H9 (cell line): ENCODE measurements at regions not wholly inside any gene's neighbourhood (a gene's known extent, or its start where the extent isn't known, plus 50 kb on each side); places are given as distances from the start of the nearest gene placed in this dataset.

ENCODE experiments used
- DNase-seq: peaks from one replicate; pipeline ENCODE4 v3.0.0-alpha.2; 2017
- H2AFZ ChIP-seq: one replicate; pipeline ENCODE4 v1.6.1; 2013; ENCODE audit warnings: mild to moderate bottlenecking, low read length, control low read depth, moderate library complexity
- H2AK5ac ChIP-seq: 2 replicates; pipeline ENCODE4 v1.6.1; 2013; ENCODE audit warnings: low read length, control low read depth, mixed read lengths; ENCODE audit not compliant: insufficient read length
- H2BK120ac ChIP-seq: one replicate; pipeline ENCODE4 v1.6.1; 2013; ENCODE audit warnings: low read depth, mild to moderate bottlenecking, low read length, control low read depth, inconsistent platforms; ENCODE audit not compliant: poor library complexity, severe bottlenecking
- H2BK12ac ChIP-seq: 2 replicates; pipeline ENCODE4 v1.6.1; 2013; ENCODE audit warnings: low read length, control low read depth, mixed read lengths, low read depth; ENCODE audit not compliant: insufficient read length
- H2BK15ac ChIP-seq: 2 replicates; pipeline ENCODE4 v1.6.1; 2013; ENCODE audit warnings: low read depth, low read length, control low read depth
- H2BK20ac ChIP-seq: one replicate; pipeline ENCODE4 v1.6.1; 2013; ENCODE audit warnings: low read depth, mild to moderate bottlenecking, low read length, control low read depth, inconsistent platforms; ENCODE audit not compliant: poor library complexity, severe bottlenecking
- H2BK5ac ChIP-seq: 2 replicates; pipeline ENCODE4 v1.6.1; 2013; ENCODE audit warnings: low read length, control low read depth, mixed read lengths; ENCODE audit not compliant: insufficient read length
- H3K14ac ChIP-seq: 2 replicates; pipeline ENCODE4 v1.6.1; 2013; ENCODE audit warnings: low read length, control low read depth; ENCODE audit not compliant: insufficient read depth
- H3K18ac ChIP-seq: 2 replicates; pipeline ENCODE4 v1.6.1; 2013; ENCODE audit warnings: low read depth, mild to moderate bottlenecking, mixed read lengths, low read length, control low read depth; ENCODE audit not compliant: insufficient read length
- H3K23ac ChIP-seq: 2 replicates; pipeline ENCODE4 v1.6.1; 2013; ENCODE audit warnings: low read length, control low read depth, mixed read lengths, low read depth; ENCODE audit not compliant: insufficient read length
- H3K23me2 ChIP-seq: 2 replicates; pipeline ENCODE4 v1.6.1; 2013; ENCODE audit warnings: low read depth, mild to moderate bottlenecking, mixed read lengths, low read length, control low read depth; ENCODE audit not compliant: insufficient read length, poor library complexity, severe bottlenecking
- H3K27ac ChIP-seq: 2 replicates; pipeline ENCODE4 v1.5.1; 2013; ENCODE audit warnings: low read length, control low read depth, mixed read lengths, low read depth; ENCODE audit not compliant: insufficient read length
- H3K27me3 ChIP-seq: 2 replicates; pipeline ENCODE4 v1.6.1; 2013; ENCODE audit warnings: low read length, control low read depth, inconsistent platforms; ENCODE audit not compliant: insufficient read depth
- H3K4ac ChIP-seq: 2 replicates; pipeline ENCODE4 v1.6.1; 2013; ENCODE audit warnings: low read depth, mild to moderate bottlenecking, control low read depth, inconsistent platforms, low read length, moderate library complexity
- H3K4me1 ChIP-seq: 2 replicates; pipeline ENCODE4 v1.6.1; 2013; ENCODE audit warnings: low read length, control low read depth, inconsistent platforms; ENCODE audit not compliant: insufficient read depth
- H3K4me2 ChIP-seq: 2 replicates; pipeline ENCODE4 v1.6.1; 2013; ENCODE audit warnings: low read length, control low read depth, mixed read lengths; ENCODE audit not compliant: insufficient read length, insufficient read depth
- H3K56ac ChIP-seq: 2 replicates; pipeline ENCODE4 v1.6.1; 2013; ENCODE audit warnings: low read depth, mild to moderate bottlenecking, mixed read lengths, low read length, control low read depth; ENCODE audit not compliant: insufficient read length
- H3K79me1 ChIP-seq: 2 replicates; pipeline ENCODE4 v1.6.1; 2013; ENCODE audit warnings: low read depth, mild to moderate bottlenecking, moderate library complexity, low read length, control low read depth, inconsistent platforms; ENCODE audit not compliant: insufficient read depth, poor library complexity, severe bottlenecking
- H3K79me2 ChIP-seq: 2 replicates; pipeline ENCODE4 v1.6.1; 2013; ENCODE audit warnings: low read length, control low read depth, inconsistent platforms; ENCODE audit not compliant: insufficient read depth
- H3K9ac ChIP-seq: 2 replicates; pipeline ENCODE4 v1.6.1; 2013; ENCODE audit warnings: low read length, control low read depth, mixed read lengths; ENCODE audit not compliant: insufficient read length; ENCODE audit errors: extremely low read depth
- H3K9me3 ChIP-seq: one replicate; pipeline ENCODE4 v1.6.1; 2013; ENCODE audit warnings: low read depth, low read length, inconsistent platforms; ENCODE audit not compliant: control insufficient read depth
- H3T11ph ChIP-seq: one replicate; pipeline ENCODE4 v1.6.1; 2013; ENCODE audit warnings: mild to moderate bottlenecking, low read length, control low read depth, inconsistent platforms
- H4K20me1 ChIP-seq: one replicate; pipeline ENCODE4 v1.6.1; 2013; ENCODE audit not compliant: control insufficient read depth, insufficient read length, insufficient read depth
- H4K5ac ChIP-seq: 2 replicates; pipeline ENCODE4 v1.6.1; 2013; ENCODE audit warnings: low read depth, mild to moderate bottlenecking, mixed read lengths, low read length, control low read depth; ENCODE audit not compliant: insufficient read length
- H4K8ac ChIP-seq: replicated peaks from 2 replicates; pipeline ENCODE4 v1.6.1; 2013; ENCODE audit warnings: low read length, control low read depth, mixed read lengths, low read depth; ENCODE audit not compliant: insufficient read length
- H4K91ac ChIP-seq: 2 replicates; pipeline ENCODE4 v1.6.1; 2013; ENCODE audit warnings: low read depth, mild to moderate bottlenecking, moderate library complexity, mixed read lengths, low read length, control low read depth; ENCODE audit not compliant: insufficient read length
- H3K27ac Mint-ChIP-seq, 3 experiments: 2 replicates in 2 of 3; 3 replicates in 1 of 3; pipeline ENCODE4 v1.8.0; 2020 to 2021; ENCODE audit warnings: mixed read lengths in 3 of 3, mild to moderate bottlenecking in 1 of 3, moderate library complexity in 1 of 3
- H3K27me3 Mint-ChIP-seq: 2 replicates; pipeline ENCODE4 v1.8.0; 2021; ENCODE audit warnings: low read depth, mild to moderate bottlenecking, moderate library complexity, mixed read lengths
- H3K36me3 Mint-ChIP-seq, 3 experiments: 2 replicates in 2 of 3; 3 replicates in 1 of 3; pipeline ENCODE4 v1.8.0; 2020 to 2021; ENCODE audit warnings: low read depth in 3 of 3, mixed read lengths in 3 of 3; ENCODE audit not compliant: insufficient read depth in 1 of 3
- H3K4me1 Mint-ChIP-seq, 2 experiments: 2 replicates each; pipeline ENCODE4 v1.8.0; 2020; ENCODE audit warnings: mixed read lengths in 2 of 2
- H3K4me3 Mint-ChIP-seq, 2 experiments: 2 replicates in 1 of 2; 3 replicates in 1 of 2; pipeline ENCODE4 v1.8.0; 2020 to 2021; ENCODE audit warnings: mild to moderate bottlenecking in 2 of 2, mixed read lengths in 2 of 2, moderate library complexity in 1 of 2
- H3K9me3 Mint-ChIP-seq, 2 experiments: 2 replicates in 1 of 2; 3 replicates in 1 of 2; pipeline ENCODE4 v1.8.0; 2020; ENCODE audit warnings: mild to moderate bottlenecking in 2 of 2, mixed read lengths in 2 of 2, moderate library complexity in 1 of 2
- CTCF ChIP-seq: fragments of 200-600 bp; sonication (generic); conservative IDR thresholded peaks from 3 replicates; pipeline ENCODE4 v1.8.0; 2021; ENCODE audit warnings: antibody characterized with exemption, mild to moderate bottlenecking
- WGBS: extraction: QIAGEN DNeasy Blood & Tissue Kit; methylation state at CpG from one replicate; pipeline ENCODE4 v1.1.7; 2013; ENCODE audit warnings: missing lambda C conversion rate, low lambda C conversion rate, mixed read lengths; ENCODE audit not compliant: insufficient read length; ENCODE audit errors: extremely low coverage; 5-methylcytosine and 5-hydroxymethylcytosine counted together

GRCh38 chr16:59707436-59708226 is 973.5 kb upstream of the GOT2 start:
- no CpG with 5 or more reads among the region's 8 CpGs for WGBS
- Histone ChIP-seq H3K23ac (no peak overlapping the region), H4K91ac (no peak overlapping the region), H3K9ac (no peak overlapping the region), H3K27me3 (no peaks in the 10 kb centered on the region), H2AFZ (no peak overlapping the region), H2BK5ac (no peak overlapping the region), H4K8ac (no peak overlapping the region), H2BK20ac (no peak overlapping the region), H2BK12ac (no peak overlapping the region), H2BK120ac (no peak overlapping the region), H3K79me1 (no peaks in the 10 kb centered on the region), H3K23me2 (no peaks in the 10 kb centered on the region), H3K9me3 (no peaks in the 10 kb centered on the region), H4K5ac (no peak overlapping the region), H3K56ac (no peak overlapping the region), H3T11ph (no peak overlapping the region), H2BK15ac (no peak overlapping the region), H3K18ac (no peak overlapping the region), H2AK5ac (no peak overlapping the region), H4K20me1 (no peaks in the 10 kb centered on the region), H3K4me2 (no peak overlapping the region), H3K79me2 (no peaks in the 10 kb centered on the region), H3K27ac (no peak overlapping the region), H3K14ac (no peak overlapping the region), H3K4ac (no peak overlapping the region), H3K4me1 (no peaks in the 10 kb centered on the region)
- no peak overlapping the region for H3K27ac Mint-ChIP-seq
- H3K36me3 Mint-ChIP-seq = no peaks in the 10 kb centered on the region
- no peak overlapping the region for H3K4me3 Mint-ChIP-seq
- no peaks in the 10 kb centered on the region; a peak in 1 of 5 replicates for H3K9me3 Mint-ChIP-seq
- H3K27me3 Mint-ChIP-seq = no peaks in the 10 kb centered on the region
- TF ChIP-seq CTCF = no peak
- DNase-seq = no peak
- peaks cover 0 to 3% of the 10 kb centered on the region in 2 experiments; a peak in 1 of 4 replicates for H3K4me1 Mint-ChIP-seq
